HG03025 (cell line): ENCODE measurements at regions not wholly inside any gene's neighbourhood (a gene's known extent, or its start where the extent isn't known, plus 50 kb on each side); places are given as distances from the start of the nearest gene placed in this dataset.
"Not testable (repeated sequence)": the region's sequence is repeated elsewhere in the genome, so short reads cannot be mapped to it uniquely, and the experiment has no call there.

Source experiments
- ATAC-seq: cut with Tn5 transposase; IDR thresholded peaks from one replicate; pipeline ENCODE4 v1.9.1; 2021; ENCODE audit warnings: mild to moderate bottlenecking, moderate library complexity; ENCODE audit not compliant: unreplicated experiment, low FRiP score

DNA sequence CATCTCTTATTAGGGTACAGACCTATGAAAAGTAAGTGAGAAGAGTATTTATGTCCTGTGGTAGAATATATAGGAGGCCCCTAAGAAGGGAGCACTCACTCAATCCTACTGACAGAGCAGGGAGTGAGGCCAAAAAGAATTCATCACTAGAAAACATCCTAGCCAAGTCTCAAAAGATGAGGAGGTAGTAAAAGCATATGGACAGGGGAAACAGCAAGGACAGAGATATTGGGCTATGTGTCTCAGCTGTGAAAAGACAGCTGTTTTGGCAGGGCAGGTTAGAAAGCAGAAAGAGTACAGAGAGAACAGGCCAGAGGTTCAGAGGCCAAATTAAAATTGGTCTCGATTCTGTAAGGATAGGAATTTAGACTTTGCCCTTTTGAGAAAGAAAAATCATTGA is 548.3 kb upstream of the ANKRD30A start:
- ATAC-seq, result no peak

DNA sequence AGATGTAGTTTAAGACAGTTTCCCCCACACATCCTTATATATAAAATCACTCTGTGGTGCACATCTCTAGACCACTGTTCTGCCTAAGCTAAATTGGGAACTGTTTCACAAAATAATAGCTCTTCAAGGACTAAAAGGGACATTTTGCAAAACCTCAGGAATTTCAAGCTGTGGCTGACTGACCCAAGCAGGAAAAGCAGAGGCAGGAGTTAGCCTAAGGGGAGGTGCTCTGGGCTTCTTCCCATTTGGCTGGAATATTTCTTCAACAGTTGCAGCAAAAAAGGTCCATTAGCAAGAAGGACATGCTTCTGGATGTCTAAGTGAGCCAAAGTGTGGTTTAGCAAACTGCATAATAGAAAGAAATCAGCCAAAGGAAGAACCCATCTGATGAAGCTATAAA is 551.2 kb upstream of the ANKRD30A start:
- ATAC-seq, result no peak

DNA sequence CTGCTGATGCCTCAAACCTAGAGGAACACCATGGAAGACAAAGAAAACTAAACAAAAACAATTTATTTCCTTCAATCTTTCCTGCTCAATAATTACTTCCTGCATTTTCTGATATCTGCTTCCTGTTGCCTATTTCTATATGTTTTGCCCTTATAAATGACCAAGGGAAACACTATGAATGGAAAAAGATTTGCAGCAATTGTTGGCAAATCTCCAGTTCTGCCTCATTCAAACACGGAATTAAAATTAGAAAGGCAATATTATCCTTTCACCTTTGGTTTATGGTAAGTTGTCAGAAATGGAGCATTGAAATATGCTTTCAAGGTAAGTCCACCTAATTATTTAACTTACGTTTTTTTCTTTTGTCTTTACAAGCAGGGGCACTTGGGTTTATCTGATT is 552.2 kb upstream of the ANKRD30A start:
- no peak for ATAC-seq

DNA sequence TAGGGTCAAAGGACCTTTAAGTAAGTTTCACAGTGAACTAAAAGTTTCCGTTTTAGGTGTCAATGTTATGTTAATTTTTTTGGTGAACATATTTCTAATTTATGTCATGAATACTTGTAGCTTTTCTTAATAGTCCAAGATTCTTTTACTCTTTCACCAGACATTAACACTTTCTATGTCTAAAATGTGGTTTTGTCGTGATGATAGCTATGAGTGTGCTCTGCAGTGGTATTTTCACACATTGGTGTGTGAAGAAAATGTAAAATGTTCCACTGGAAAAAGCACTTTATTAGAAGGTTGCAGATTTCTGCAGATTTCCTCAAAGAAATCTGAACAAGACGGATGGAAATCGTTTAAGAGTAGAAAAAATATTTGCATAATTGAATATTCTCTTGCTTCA is 561.0 kb upstream of the ANKRD30A start:
- ATAC-seq, result no peak

DNA sequence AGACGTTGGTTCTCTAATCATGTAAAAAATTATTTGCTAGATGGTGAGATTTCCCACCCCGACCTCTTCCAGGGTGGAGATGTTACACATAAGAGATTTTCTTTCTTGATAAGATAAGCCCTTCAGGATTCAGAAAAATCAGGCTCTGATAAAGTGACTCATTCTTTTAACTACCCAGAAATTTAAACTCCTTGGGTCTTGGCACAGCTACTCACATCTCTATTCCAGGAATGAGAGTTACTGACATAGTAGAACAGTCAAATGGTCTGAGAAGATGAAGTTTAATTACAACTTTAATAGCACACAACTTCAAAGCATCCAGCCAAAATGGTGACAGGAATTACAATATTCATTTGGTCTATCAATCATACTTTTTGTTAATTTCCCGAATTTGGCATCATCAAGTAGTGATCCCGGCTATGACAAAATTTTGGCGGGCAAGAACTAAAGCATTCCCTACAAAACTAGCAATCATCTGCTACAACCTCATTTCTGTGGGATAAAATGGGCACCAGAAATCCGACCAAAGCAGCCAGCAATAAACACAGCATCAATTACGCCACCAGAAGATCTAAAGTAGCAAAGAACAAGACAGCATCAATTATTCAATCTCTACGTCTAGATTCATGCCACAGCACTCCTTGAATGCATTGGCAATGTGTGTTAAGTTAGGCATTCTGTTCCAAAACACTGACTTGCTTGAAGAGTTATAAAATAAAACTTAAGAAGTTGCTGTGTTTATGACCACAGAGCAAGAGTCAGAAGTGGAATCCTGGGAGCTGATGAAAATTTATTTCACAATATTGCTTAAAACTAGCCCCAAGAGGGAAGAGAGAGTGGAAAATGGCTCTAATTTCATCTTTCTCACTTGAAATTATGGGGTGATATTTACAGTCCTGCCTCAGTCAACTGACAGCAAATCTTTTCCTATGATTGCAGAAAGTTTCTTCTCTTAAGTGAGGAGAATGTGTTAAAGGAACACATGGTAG is 565.7 kb upstream of the ANKRD30A start:
- no peak for ATAC-seq

DNA sequence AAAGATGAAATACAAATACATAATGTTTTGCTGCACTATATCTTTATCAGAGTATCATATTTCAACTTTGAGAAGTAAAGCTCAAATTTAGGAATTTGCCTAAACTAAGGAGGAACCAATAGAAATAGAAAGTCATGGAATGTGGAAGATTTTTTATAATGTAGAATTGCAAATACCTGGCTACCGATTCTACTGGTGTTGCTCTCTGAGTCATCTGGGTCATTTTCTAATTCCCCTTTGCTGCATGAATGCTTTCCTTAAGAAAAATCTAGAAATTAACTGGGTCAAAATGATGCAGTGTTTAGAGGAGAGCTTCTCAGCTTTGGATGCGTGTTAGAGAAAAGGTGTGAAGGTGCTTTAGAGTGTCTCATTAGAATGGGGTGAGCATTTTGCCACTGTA is 568.9 kb upstream of the ANKRD30A start:
- ATAC-seq, result no peak

DNA sequence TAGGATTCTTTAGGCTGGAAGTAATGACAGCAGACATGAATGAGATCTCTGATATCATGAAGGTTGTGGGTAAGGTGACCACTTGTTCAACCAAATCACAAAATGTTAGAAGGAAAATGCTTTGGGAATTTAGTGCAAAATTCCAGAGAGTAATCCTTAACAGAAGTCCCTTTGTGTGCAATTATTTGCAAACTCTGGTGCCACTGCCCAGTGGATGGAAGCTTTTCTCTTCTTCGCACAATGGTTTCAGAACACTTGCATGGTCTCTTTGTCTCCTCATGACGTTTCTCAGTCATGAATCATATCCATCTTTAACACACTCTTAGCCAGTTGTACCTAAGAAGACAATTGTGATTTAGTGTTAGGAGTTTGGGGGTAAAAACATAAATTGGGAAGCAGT is 570.4 kb upstream of the ANKRD30A start:
- no peak for ATAC-seq

DNA sequence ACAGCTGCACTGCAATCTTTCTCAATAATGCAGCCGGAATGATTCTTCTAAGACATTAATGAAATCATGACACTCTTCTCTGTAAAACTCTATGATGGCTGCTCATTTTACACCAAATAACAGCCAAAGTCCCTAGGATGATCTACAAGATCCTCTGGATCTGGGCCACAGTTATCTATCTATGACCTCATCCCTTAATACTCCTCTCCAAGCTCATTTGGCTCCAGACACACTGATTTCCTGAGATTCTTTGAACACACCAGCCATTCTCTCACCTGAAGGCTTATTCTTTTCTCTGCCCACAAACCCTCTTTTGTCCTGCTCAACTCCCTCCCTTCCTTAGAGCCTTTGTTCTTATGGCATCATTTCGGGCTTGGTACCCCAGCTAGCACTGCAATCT is 577.4 kb upstream of the ANKRD30A start:
- no peak for ATAC-seq

DNA sequence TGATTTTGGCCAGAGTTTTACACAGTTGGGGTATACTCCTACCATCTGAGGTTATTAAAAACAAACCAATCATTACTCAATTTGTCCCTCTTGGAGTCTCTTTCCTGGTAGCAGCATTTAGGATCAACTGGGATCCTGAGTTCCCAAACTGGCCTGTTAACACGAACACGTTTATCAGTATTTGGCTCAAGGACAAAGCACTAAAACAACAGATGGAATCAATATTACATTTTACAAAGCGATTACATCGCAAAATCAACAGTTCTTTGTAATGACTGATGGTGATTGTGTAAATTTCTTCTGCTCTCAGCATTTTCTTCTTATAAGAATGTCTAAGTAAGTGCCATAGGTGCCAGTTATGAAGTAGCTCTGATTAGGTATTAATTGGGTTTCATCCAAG is 582.9 kb upstream of the ANKRD30A start:
- ATAC-seq, result no peak

DNA sequence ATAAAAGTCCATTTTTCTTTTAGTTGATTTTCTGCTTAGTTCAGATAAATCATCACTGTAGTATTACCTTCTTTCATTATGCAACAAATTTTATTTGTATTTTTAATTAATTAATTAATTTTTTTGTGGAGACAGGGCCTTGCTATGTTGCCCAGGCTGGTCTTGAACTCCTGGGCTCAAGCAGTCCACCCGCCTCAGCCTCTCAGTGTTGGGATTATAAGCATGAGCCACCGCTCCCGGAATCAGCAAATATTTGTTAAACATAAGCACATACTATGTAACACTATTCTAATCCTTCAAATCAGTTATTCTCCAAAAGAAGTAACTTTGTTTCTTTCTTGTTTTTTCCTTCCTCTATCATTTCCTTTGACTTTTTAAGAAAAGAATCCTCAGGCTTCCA is 584.8 kb upstream of the ANKRD30A start:
- no peak for ATAC-seq

DNA sequence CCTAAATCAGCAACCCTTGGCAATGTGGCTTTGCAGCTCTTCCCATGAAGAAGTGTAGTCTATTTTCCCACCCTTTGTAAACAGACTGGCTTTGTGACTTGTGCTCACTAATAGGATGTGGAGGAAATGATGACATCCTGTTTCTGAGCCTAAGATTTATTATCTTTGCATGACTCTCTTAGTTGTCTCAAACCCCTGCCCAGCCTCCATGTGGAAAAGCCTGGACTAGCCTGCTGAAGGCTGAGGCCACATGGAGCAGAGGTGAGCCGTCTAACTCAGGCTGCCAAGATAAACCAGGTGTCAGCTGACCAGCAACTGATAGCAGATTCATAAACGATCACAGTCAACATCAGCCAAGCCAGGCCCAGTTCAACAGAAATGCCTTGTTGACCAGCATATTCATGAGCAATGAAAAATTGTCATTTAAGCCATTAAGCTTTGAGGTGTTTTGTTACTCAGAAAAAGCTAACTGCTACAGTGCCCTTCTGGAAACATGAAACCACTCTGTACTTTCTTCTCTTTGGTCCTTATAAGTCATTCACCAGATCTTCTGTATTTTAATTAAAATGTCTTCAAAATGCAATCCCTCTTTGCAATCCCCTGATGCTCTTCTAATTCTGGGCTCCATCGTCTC is 586.3 kb upstream of the ANKRD30A start:
- no peak for ATAC-seq

DNA sequence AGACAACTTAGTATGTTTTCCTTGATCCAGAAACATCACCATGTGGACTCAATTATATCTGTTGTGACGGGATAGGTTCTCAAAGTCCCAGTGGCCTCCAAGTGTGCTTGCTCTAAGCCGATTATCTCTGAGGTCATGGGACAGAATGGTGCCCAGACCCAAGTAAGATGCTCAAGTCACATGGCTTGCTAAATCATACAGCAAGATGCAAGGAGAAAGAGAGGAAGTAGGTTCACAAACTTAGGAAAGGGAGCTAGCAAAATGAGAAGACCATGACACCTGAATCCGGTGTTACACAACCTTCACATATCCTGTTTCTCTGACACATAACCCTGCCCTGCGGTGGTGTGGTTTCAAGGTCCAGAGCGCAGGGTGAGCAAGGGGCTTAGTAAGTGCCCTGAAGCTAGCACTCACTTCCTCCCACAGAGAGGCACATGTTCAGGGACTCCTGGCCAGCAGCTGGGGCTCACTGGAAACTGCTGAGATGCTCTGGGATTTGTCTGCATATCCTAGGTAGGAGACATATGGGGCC is 590.9 kb upstream of the ANKRD30A start:
- ATAC-seq, result peak; percentile 61

DNA sequence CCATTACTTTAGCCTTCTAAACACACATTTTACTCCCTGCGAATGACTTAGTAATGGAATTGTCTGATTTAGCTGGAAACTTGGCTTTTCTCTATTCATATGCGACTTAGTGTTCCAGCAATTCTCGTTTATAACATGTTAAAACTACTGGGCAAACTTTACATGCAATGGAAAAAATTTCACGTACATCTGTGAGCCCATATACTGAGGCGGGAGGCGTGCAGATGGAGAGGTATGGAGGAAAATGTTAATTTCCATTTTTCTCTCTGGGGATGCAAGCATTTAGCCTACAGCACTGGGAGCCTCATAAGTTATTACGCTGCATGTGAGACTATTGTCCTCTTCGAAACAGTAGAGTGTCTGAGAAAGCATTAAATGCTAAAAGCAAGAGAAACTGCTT is 591.5 kb upstream of the ANKRD30A start:
- no peak for ATAC-seq

DNA sequence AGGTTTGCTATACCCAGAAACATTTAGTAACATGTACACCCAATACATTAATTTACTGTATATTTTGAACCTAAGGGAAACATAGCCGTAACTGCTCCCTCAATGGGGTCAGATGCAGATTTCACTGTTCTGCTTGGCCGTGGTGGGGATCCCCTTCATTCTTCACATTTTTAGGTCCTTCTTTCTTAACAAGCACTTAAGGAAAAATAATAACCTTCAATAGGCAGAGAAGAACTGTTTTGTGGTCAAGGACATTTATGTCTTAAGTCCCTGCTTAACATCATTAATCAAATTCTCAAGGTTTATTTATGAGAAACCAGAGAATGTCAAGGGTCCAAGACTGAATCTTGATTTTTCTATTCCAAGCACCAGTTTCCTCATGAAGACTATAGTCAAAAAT is 592.1 kb upstream of the ANKRD30A start:
- ATAC-seq, result no peak

DNA sequence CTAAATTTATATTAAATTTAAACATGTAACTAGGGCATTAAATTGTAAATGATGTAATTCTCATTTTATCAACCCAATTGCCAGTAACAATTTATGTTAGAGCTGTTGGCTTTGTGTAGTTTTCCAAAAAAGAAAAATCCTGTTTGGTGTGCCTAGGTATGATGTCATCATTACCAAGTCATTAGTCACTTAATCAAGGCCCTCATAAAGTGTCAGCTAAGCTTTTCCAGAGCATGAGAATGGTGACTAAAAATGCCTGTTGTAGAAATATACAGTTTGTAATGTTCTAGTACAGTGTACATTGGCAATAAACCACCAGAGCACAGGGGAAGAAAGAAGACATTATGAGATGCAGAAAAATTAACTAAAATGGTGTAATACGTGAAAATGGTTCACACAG is 593.8 kb upstream of the ANKRD30A start:
- ATAC-seq, result no peak

DNA sequence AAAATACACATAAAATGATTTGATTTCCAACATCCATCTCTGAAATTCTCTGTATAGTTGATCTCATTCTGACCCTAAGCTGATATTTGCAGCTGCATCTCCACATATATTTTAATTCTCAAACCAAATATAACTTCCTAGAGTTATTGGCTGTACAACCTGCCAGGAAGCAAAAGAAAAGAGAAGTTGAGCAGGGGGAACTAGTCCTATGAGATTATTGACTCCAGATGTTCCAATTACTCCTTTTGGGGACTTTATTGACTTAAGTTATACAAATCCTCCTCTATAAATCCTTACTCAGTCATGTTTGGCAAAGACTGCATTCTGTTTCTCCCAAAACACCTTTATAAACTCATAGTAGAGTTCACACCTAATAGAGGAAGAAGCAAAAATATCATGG is 599.4 kb upstream of the ANKRD30A start:
- no peak for ATAC-seq

DNA sequence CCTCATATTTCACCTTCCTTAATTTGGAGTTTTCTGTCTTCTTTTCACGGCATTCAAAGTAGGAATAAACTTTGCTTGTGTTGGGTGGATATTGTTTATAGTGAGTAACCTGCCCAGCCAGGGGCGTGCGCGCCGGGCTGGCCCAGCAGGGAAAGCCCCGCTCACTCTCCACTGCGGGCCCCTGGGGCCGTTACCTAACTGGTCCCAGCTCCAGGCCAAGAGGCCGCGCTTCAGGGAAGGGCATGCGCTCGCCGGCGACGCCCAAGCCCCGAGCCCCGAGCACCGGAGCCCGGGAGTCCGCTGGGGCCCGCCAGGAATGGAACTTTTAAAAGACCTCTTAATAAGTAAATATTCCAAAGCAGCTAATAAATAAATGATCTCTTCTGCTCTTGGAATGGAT is 601.3 kb upstream of the ANKRD30A start:
- not testable (repeated sequence) for ATAC-seq

DNA sequence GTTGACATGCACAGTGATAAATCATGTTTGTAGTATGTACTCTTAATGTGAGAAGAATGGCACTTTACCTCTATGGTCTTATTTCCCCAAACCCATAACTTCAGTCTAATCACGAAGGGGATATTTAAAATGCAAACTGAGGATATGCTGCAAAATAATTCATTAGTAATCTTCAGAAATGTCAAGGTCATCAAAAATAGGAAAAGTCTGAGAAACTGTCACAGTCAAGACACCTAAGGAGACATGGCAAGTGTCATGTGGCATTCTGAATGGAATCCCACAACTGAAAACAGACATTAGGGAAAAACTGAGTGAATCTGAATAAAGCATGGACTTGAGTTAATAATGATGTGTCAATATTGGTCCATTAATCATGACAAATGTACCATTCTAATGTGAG is 605.5 kb upstream of the ANKRD30A start:
- ATAC-seq, result no peak

DNA sequence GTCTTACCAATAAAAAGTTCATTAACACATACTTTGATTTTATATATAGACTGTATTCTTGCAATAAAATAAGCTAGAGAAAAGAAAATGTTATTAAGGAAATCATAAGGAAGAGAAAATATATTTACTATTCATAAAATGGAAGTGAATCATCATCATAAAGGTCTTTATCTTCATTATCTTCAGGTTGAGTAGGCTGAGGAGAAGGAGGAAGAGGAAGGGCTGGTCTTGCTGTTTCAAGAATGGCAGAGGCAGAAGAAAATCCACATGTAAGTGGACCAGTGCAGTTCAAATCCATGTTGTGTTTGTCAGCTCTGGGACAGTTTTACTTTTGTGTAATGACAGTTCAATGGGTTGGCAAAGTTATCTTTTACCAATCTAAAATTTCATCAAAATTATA is 609.1 kb upstream of the ANKRD30A start:
- ATAC-seq, result no peak

DNA sequence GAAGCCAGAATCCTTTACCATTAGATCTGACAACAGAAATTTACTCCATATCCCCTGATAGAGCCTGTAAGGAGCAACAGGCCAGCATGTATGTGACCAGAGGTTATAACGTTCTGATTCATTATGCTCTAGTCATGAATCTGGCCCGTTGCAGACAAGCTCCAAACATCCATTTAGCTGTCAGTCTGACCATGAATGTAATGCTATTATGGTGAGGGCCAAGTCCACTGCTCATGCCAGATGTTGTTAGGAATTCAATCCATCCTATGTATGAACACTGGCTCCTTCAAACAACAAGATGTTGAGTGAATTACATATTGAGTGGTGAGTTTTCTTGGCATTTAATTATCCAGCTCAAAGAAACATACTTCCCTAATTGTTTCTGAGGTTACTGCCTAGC is 610.1 kb upstream of the ANKRD30A start:
- ATAC-seq, result no peak

DNA sequence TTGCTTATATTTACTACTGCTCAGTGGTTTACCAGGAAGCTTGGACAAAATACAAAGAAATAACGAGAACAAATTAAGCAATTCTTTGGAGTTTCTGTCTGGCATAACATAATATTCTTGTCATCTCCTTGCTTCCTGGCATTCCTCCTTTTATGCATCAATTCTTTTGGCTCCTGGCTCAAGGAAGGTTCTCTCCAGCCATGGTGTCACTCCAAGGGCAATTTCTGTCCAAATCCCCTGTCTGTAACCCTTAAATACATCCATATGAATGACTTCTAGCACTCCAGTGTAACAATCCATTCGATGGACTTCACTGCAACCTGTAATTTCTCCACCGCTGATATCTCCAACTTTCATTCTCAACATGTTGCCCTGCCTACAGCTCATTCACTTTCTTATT is 617.7 kb upstream of the ANKRD30A start:
- no peak for ATAC-seq
